Adrenal gland (tissue), 5 donors: ENCODE measurements at regions not wholly inside any gene's neighbourhood (a gene's known extent, or its start where the extent isn't known, plus 50 kb on each side); places are given as distances from the start of the nearest gene placed in this dataset.

Experiments used
- CTCF ChIP-seq, 6 experiments: fragments of 450-650 bp in 4 of 6; fragments of 200-600 bp in 2 of 6; sonication (generic) in 1 of 6; IDR thresholded peaks; 1 replicate in 5 of 6; 2 replicates in 1 of 6; pipeline versions ENCODE4 v1.5.1 to v1.8.0; 2016 to 2021; ENCODE audit warnings: antibody characterized with exemption in 6 of 6, mild to moderate bottlenecking in 2 of 6, moderate library complexity in 1 of 6
- POLR2A ChIP-seq, 2 donors: fragments of 450-650 bp; IDR thresholded peaks; one replicate each; pipeline ENCODE4 v1.6.1; 2017; ENCODE audit warnings: antibody characterized with exemption in 2 of 2, mild to moderate bottlenecking in 2 of 2, moderate library complexity in 1 of 2
- donor health status: DM: no; HTN: no; CAD: no.

- TF ChIP-seq CTCF (IDR thresholded peaks at IDR 0.05) (no peak), POLR2A (IDR thresholded peaks at IDR 0.05) (no peak)
Measured at GRCh38 chr21:21897275-21897883, 899.2 kb downstream of the NCAM2 start.
